HFFc6 (cell line): ENCODE measurements at regions not wholly inside any gene's neighbourhood (a gene's known extent, or its start where the extent isn't known, plus 50 kb on each side); places are given as distances from the start of the nearest gene placed in this dataset.

ENCODE experiments used
- DNase-seq: peaks from one replicate; pipeline ENCODE4 v3.0.0-alpha.2; 2018
- H3K27ac Mint-ChIP-seq: 2 replicates; pipeline ENCODE4 v1.8.0; 2020; ENCODE audit warnings: mild to moderate bottlenecking, mixed read lengths
- H3K27me3 Mint-ChIP-seq: 2 replicates; pipeline ENCODE4 v1.8.0; 2021; ENCODE audit warnings: mild to moderate bottlenecking, moderate library complexity, mixed read lengths; ENCODE audit not compliant: insufficient read depth
- H3K36me3 Mint-ChIP-seq: 2 replicates; pipeline ENCODE4 v1.8.0; 2021; ENCODE audit warnings: low read depth, mixed read lengths
- H3K4me1 Mint-ChIP-seq: 2 replicates; pipeline ENCODE4 v1.8.0; 2020; ENCODE audit warnings: low read depth, mixed read lengths
- H3K4me3 Mint-ChIP-seq: 2 replicates; pipeline ENCODE4 v1.8.0; 2020; ENCODE audit warnings: mild to moderate bottlenecking, moderate library complexity, mixed read lengths
- H3K9me3 Mint-ChIP-seq: 2 replicates; pipeline ENCODE4 v1.8.0; 2020; ENCODE audit warnings: mild to moderate bottlenecking, mixed read lengths
- CTCF ChIP-seq: fragments of 200-600 bp; sonication (generic); IDR thresholded peaks from 2 replicates; pipeline ENCODE4 v1.5.0; 2021; ENCODE audit warnings: antibody characterized with exemption, mild to moderate bottlenecking

- Mint-ChIP-seq H3K4me1 (peaks cover 100% of the 10 kb centered on the region), H3K9me3 (no peaks in the 10 kb centered on the region)
Observed at GRCh38 chr1:201759194-201759815, 69.7 kb upstream of the IPO9 start.

GRCh38 chr1:201760516-201760915 lies 68.4 kb upstream of the IPO9 start:
- no peak for DNase-seq
- peak overlapping the region; percentile 78 for H3K27ac Mint-ChIP-seq
- H3K27me3 Mint-ChIP-seq: peaks cover 4% of the 10 kb centered on the region; the same call in 1 of the 2 replicates
- peaks cover 100% of the 10 kb centered on the region for H3K4me1 Mint-ChIP-seq
- H3K36me3 Mint-ChIP-seq: peaks cover 14% of the 10 kb centered on the region
- peak overlapping the region; percentile 31 for H3K4me3 Mint-ChIP-seq
- no peaks in the 10 kb centered on the region for H3K9me3 Mint-ChIP-seq
- TF ChIP-seq CTCF: no peak

More at GRCh38 chr1:201759194-201759815, 69.7 kb upstream of the IPO9 start:
- TF ChIP-seq CTCF: no peak
- Mint-ChIP-seq H3K27ac (peak overlapping the region; percentile 67), H3K27me3 (peaks cover 4% of the 10 kb centered on the region; the same call in 1 of the 2 replicates), H3K4me3 (no peak overlapping the region), H3K36me3 (peaks cover 16% of the 10 kb centered on the region)
- peak; percentile 59 for DNase-seq

GRCh38 chr1:201761178-201761577 lies 67.8 kb upstream of the IPO9 start:
- Mint-ChIP-seq H3K27ac (peak overlapping the region; percentile 78), H3K36me3 (peaks cover 20% of the 10 kb centered on the region), H3K9me3 (no peaks in the 10 kb centered on the region), H3K4me3 (peak overlapping the region; percentile 31), H3K27me3 (peaks cover 4% of the 10 kb centered on the region; the same call in 1 of the 2 replicates), H3K4me1 (peaks cover 100% of the 10 kb centered on the region)
- no peak for TF ChIP-seq CTCF
- no peak for DNase-seq

- no peak for TF ChIP-seq CTCF
- peak overlapping the region; percentile 47 for H3K4me3 Mint-ChIP-seq
- peaks cover 20% of the 10 kb centered on the region for H3K36me3 Mint-ChIP-seq
- no peak for DNase-seq
- peaks cover 4% of the 10 kb centered on the region; the same call in 1 of the 2 replicates for H3K27me3 Mint-ChIP-seq
- H3K9me3 Mint-ChIP-seq: no peaks in the 10 kb centered on the region
- H3K4me1 Mint-ChIP-seq: peaks cover 98% of the 10 kb centered on the region
- H3K27ac Mint-ChIP-seq: peak overlapping the region; percentile 78
Observed at GRCh38 chr1:201761871-201762270, 67.1 kb upstream of the IPO9 start.

- DNase-seq: no peak
- H3K4me3 Mint-ChIP-seq: peak overlapping the region; percentile 47
- peaks cover 20% of the 10 kb centered on the region for H3K36me3 Mint-ChIP-seq
- peaks cover 4% of the 10 kb centered on the region; the same call in 1 of the 2 replicates for H3K27me3 Mint-ChIP-seq
- no peak for TF ChIP-seq CTCF
- no peaks in the 10 kb centered on the region for H3K9me3 Mint-ChIP-seq
- peak overlapping the region; percentile 78 for H3K27ac Mint-ChIP-seq
- peaks cover 93% of the 10 kb centered on the region for H3K4me1 Mint-ChIP-seq
Observed at GRCh38 chr1:201762381-201762780, 66.6 kb upstream of the IPO9 start.
